ENCODE measurements at regions not wholly inside any gene's neighbourhood (a gene's known extent, or its start where the extent isn't known, plus 50 kb on each side); places are given as distances from the start of the nearest gene placed in this dataset.

DNA sequence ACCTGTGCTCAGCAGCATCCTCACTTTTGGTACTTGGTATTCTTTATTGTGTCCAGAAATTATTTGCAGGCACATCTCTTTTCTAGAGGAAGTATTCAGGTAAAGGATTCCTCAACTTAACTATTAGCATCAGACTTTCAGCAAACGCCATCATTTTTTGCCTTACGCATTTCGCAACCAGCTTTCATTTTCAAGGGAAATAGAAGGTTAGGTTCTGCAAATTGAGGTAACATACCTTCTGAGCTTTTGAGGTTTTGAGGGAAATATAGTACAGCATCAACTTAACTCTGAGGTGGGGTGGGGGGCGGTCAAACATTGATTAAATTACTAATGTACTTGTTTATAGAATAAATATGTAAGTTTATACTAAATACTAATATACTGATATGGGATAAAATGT is 243.6 kb upstream of the RIMS1 start:
- Histone ChIP-seq H3K4me1 (ENCODE audit: control insufficient read depth in 1 of 2, insufficient read depth in 2 of 2, low read length in 2 of 2) (no peaks in the 10 kb centered on the region), H3K27ac (ENCODE audit: low read depth in 1 of 2, low read length in 2 of 2) (no peak overlapping the region), H3K9me3 (replicated peaks in 1 of 2; ENCODE audit: control insufficient read depth in 1 of 2, insufficient read depth in 1 of 2, low read length in 2 of 2) (no peaks in the 10 kb centered on the region), H3K9ac (ENCODE audit: insufficient read depth, low read length, poor library complexity, severe bottlenecking) (no peak overlapping the region), H4K20me1 (ENCODE audit: insufficient read depth, low read length) (no peaks in the 10 kb centered on the region), H3K79me2 (ENCODE audit: insufficient read depth, low read length) (no peaks in the 10 kb centered on the region), H3K27me3 (ENCODE audit: control insufficient read depth in 2 of 2, insufficient read depth in 2 of 2, low read length in 2 of 2) (no peaks in the 10 kb centered on the region), H2AFZ (ENCODE audit: insufficient read depth, low read depth, low read length, poor library complexity, severe bottlenecking) (no peak overlapping the region), H3K4me2 (replicated peaks; ENCODE audit: extremely low read depth, low read length, poor library complexity, severe bottlenecking) (no peak overlapping the region), H3K4me3 (replicated peaks in 1 of 3; ENCODE audit: low read depth in 2 of 3, low read length in 3 of 3) (no peak overlapping the region), H3K36me3 (replicated peaks in 1 of 2; ENCODE audit: control insufficient read depth in 1 of 2, insufficient read depth in 2 of 2, low read length in 2 of 2) (no peaks in the 10 kb centered on the region)
- TF ChIP-seq, protein P1, sequence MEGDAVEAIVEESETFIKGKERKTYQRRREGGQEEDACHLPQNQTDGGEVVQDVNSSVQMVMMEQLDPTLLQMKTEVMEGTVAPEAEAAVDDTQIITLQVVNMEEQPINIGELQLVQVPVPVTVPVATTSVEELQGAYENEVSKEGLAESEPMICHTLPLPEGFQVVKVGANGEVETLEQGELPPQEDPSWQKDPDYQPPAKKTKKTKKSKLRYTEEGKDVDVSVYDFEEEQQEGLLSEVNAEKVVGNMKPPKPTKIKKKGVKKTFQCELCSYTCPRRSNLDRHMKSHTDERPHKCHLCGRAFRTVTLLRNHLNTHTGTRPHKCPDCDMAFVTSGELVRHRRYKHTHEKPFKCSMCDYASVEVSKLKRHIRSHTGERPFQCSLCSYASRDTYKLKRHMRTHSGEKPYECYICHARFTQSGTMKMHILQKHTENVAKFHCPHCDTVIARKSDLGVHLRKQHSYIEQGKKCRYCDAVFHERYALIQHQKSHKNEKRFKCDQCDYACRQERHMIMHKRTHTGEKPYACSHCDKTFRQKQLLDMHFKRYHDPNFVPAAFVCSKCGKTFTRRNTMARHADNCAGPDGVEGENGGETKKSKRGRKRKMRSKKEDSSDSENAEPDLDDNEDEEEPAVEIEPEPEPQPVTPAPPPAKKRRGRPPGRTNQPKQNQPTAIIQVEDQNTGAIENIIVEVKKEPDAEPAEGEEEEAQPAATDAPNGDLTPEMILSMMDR (IDR thresholded peaks at IDR 0.05), result no peak
- peaks cover 0 to 1% (median 0%) of the 10 kb centered on the region in 3 donors for H3K27me3 Mint-ChIP-seq (ENCODE audit: low read depth in 3 of 3)
- WGBS (ENCODE audit: insufficient coverage), result no CpG with 5 or more reads among the region's 4 CpGs
- H3K4me3 Mint-ChIP-seq, result no peak overlapping the region
- intact Hi-C loops (cut with micrococcal nuclease), result no loop called here
- no peaks in the 10 kb centered on the region for H3K36me3 Mint-ChIP-seq
- H3K9me3 Mint-ChIP-seq, result peaks cover 0 to 4% (median 0%) of the 10 kb centered on the region in 7 donors
- H3K27ac Mint-ChIP-seq, result no peak overlapping the region
- H3K4me1 Mint-ChIP-seq, result no peaks in the 10 kb centered on the region
- no peak for DNase-seq

DNA sequence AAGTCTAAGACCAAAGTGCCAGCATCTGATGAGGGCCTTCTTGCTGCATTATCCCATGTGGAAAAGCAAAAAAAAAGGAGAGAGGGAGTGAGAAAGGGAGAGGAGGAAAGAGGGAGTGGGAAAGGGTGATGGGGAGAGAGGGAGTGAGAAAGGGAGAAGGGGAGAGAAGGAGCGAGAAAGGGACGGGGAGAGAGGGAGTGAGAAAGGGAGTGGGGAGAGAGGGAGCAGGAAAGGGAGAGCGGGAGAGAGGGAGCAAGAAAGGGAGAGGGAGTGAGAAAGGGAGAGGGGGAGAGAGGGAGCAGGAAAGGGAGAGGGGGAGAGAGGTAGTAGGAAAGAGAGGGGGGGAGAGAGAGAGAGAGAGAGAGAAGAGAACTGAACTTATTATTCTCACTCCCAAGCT is 241.1 kb upstream of the RIMS1 start:
- H3K27ac ChIP-seq (ENCODE audit: low read depth in 1 of 2, low read length in 2 of 2), result no peak overlapping the region
- intact Hi-C loops (cut with micrococcal nuclease), result no loop called here
- WGBS (ENCODE audit: insufficient coverage), result 67% methylated on average over 3 of the region's 3 CpGs

More for the DNA sequence above, 241.1 kb upstream of the RIMS1 start:
- no peak overlapping the region for H3K27ac Mint-ChIP-seq
- no peak overlapping the region for H3K4me2 ChIP-seq (replicated peaks; ENCODE audit: extremely low read depth, low read length, poor library complexity, severe bottlenecking)
- TF ChIP-seq, protein P1 (IDR thresholded peaks at IDR 0.05), result no peak
- no peak overlapping the region for H2AFZ ChIP-seq (ENCODE audit: insufficient read depth, low read depth, low read length, poor library complexity, severe bottlenecking)
- no peak overlapping the region for H3K9ac ChIP-seq (ENCODE audit: insufficient read depth, low read length, poor library complexity, severe bottlenecking)
- H3K36me3 Mint-ChIP-seq, result no peaks in the 10 kb centered on the region
- no peaks in the 10 kb centered on the region for H4K20me1 ChIP-seq (ENCODE audit: insufficient read depth, low read length)
- H3K4me3 ChIP-seq (replicated peaks in 1 of 3; ENCODE audit: low read depth in 2 of 3, low read length in 3 of 3), result no peak overlapping the region
- DNase-seq, result no peak
- no peaks in the 10 kb centered on the region for H3K4me1 Mint-ChIP-seq
- H3K4me1 ChIP-seq (ENCODE audit: control insufficient read depth in 1 of 2, insufficient read depth in 2 of 2, low read length in 2 of 2), result no peaks in the 10 kb centered on the region
- no peaks in the 10 kb centered on the region for H3K27me3 ChIP-seq (ENCODE audit: control insufficient read depth in 2 of 2, insufficient read depth in 2 of 2, low read length in 2 of 2)
- peaks cover 0 to 1% (median 0%) of the 10 kb centered on the region in 3 donors for H3K27me3 Mint-ChIP-seq (ENCODE audit: low read depth in 3 of 3)
- H3K36me3 ChIP-seq (replicated peaks in 1 of 2; ENCODE audit: control insufficient read depth in 1 of 2, insufficient read depth in 2 of 2, low read length in 2 of 2), result no peaks in the 10 kb centered on the region
- H3K4me3 Mint-ChIP-seq, result no peak overlapping the region
- no peaks in the 10 kb centered on the region for H3K9me3 ChIP-seq (replicated peaks in 1 of 2; ENCODE audit: control insufficient read depth in 1 of 2, insufficient read depth in 1 of 2, low read length in 2 of 2)
- H3K9me3 Mint-ChIP-seq, result peaks cover 0 to 4% (median 2%) of the 10 kb centered on the region in 7 donors
- no peaks in the 10 kb centered on the region for H3K79me2 ChIP-seq (ENCODE audit: insufficient read depth, low read length)

Data from CD14-positive monocyte (primary cell).